Raji (cell line): ENCODE measurements at regions not wholly inside any gene's neighbourhood (a gene's known extent, or its start where the extent isn't known, plus 50 kb on each side); places are given as distances from the start of the nearest gene placed in this dataset.

Source experiments
- POLR2A ChIP-seq: IDR thresholded peaks from 2 replicates; pipeline ENCODE4 v1.6.1; 2011; ENCODE audit warnings: low read depth, low read length, control low read depth; ENCODE audit not compliant: insufficient read depth

DNA sequence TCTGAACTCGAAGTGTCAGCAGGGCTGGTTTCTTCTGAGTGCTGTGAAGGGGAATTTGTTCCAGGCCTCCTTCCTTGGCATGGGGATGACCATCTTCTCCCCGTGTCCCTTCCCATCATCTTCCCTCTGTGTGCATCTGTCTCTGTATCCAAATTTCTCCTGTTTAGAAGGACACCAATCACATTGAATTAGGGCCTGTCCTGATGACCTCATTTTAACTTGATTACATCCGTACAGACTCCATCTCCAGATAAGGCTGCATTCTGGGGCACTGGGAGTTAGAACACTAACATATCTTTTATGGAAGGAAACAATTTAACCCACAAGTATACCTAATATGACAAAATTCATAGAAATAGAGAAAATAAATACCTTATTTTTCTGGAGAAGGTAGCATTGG lies 76.8 kb upstream of the ANKRD1 start:
- no peak for TF ChIP-seq POLR2A

DNA sequence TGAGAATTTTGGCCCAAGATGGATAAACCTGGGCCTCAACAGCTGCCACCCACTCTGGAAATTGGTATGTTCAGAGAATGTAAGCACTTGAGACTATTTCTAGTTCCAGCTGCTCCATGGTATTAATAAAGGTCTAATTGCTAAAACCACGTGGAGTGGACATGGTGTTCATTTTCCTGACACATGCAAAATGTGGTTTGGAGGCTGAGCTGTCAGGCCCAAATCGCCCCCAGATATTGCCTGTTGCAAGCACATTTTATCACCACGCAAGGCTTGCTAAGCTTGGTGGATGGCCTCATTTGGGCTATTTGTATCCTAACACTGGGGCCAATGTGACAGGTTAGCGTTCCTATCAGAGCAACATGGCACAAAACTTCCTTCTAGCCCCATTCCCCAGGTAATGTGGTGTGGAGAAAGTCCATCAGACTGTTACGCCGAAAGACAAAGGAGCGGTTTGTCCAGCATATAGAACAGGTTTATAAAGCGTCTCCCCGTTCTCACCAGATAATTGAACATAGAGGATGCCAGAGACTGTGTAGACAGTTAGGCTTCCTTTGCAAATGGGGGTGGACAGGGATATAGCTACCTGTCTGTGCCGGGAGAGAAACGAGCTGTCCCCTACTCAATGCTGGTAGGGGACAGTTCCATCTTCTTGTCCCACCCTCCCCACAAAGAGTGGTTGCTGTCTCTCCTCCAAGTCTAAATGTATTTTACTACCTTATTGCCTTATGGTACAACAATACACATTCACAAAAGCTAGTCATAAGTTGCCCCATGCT lies 78.0 kb upstream of the ANKRD1 start:
- TF ChIP-seq POLR2A, result no peak

DNA sequence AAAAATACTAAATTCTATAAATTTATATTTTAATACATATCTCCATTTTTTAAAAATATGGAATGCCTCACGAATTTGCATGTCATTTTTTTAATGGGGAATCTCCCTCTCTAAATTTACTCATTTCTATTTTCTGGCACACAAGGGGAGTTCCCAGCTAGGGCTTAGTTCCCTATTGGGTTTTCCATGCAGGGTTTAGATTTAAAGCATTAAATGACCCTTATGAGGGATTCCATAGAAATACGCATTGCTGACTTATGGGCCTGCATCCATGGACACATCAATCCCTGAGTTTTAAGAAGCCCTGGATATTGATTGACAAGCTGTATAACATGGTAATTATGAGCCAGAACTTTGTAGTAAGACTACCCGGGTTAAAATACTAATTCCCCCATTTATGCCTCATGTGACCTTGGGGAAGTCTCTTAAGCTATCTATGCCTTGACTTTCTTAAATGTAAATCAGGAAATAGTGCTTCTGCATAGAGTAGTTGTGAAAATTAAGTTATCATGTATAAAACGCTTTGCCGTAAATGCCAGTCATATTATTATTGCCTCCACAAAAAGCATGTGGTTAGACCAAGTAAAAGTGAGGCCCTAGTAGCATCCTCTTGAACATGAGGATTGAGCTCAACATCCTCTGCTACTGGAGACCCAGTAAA lies 78.8 kb upstream of the ANKRD1 start:
- TF ChIP-seq POLR2A, result no peak

DNA sequence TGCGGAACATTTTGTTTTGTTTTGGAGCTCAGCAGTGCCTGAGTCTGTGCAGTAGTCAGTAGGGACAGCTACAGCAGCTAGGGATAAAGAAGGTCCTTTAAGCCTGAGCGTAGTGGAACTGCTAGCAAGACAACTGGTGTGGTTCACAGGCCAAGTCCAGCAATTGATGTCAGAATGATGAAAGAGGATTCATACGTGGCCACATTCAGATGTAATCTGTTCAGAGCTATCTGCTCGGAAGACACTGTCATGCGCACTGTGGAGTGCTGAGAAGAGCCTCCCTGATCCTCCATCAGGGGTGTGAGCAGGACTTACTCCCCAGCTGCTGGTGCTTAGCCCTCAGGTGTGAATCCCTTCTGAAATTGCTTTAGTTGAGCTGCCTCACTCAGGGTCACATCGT lies 79.6 kb upstream of the ANKRD1 start:
- TF ChIP-seq POLR2A, result no peak

DNA sequence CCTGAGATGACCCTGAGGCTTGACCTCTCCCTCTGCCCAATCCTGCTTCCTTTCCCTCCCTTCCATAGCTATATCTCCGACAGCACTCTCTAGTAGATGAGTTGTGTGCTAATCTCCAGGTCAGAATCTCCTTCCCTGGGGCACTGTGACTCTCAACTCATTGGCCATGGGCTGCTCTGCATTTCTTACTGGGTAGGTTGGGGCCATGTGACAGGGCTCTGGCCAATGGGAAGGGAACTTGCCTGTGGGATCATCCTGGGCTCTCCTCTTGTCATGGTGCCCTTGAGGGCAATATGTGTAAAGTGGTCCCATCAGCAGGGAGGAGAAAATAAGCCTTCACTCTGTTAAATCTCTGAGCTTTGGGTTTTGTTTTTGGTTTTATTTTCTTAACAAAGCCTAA lies 80.1 kb upstream of the ANKRD1 start:
- TF ChIP-seq POLR2A, result no peak

DNA sequence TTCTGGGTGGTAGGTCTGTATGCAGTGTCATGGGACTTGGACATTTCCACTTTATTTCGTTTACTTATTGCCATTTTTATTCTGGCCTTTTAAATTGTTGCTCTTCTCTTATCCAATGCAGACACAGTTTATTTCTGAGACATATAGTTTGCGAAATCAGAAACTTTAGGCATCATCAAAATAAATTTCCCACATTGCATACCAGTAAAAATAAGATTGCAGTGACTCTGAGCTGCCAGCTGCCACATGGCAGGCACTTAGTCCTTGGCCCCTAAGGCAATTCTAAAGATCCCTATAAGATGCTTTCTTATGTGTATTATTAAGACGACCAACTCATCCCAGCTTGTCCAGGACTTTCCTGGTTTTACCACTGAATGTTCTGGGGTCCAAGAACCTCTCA lies 81.8 kb upstream of the ANKRD1 start:
- no peak for TF ChIP-seq POLR2A

DNA sequence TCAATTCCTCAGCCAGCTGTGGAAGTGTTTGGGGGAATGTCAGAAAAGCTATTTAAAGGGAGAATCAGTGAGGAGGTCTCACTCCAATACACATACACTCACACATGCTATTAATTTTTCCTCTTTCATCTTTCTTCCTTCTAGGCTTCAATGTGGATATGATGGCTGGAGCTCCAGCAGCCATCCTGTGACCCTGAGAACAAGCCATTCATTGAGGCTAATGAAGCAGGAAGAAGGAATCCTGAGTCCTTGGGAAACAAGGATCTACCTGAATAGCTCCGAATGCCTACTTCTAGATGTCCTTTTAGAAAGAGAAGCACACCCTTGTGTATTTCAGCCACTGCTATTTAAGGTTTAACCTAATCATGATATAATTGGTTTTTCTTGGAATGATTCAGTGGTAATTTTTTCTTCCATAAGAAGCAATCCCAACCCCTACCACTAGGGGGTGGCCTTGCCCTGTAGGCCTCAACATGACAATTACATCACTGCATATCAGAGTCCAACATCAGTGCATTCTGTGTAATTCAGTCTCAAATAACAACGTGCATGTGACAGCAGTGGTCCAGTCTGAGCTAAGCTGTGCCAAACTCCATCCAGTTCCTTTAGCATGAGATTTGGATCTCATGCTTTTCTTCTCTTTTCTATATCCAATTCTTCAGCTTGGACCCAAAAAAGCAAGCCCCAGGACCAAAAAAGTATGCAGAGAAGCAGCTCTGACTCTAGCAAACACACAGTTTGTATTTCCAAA lies 85.3 kb upstream of the ANKRD1 start:
- TF ChIP-seq POLR2A, result peak; percentile 47; the same call in 1 of the 2 replicates

DNA sequence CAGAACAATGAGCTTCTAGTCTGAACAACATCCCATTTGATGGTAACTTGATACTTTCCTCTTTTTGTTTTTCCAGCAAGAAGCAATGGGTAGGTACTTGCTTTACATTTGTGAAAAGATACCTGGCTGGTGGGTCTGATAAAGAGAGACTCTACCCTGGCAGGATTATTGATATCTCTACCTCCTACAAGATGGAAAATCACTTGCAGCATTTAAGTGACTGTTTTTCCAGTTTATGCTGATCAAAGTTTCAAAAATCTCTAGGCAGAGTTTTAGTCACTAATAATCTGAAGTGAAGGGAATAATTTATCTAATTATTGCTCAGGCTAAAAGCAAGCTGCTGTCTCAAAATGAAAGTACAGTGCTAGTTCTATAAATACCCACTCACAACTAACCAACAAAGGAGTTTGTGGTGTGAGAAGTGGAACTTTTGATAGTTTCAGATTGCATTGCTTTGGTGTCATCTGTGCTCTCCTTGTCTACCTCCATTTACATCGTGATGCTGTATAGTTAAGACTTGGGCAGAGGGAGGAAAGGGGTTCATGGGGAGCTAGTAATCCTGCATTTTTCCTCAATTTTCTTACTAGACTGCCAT lies 86.0 kb upstream of the ANKRD1 start:
- no peak; the same call in 1 of the 2 replicates for TF ChIP-seq POLR2A

DNA sequence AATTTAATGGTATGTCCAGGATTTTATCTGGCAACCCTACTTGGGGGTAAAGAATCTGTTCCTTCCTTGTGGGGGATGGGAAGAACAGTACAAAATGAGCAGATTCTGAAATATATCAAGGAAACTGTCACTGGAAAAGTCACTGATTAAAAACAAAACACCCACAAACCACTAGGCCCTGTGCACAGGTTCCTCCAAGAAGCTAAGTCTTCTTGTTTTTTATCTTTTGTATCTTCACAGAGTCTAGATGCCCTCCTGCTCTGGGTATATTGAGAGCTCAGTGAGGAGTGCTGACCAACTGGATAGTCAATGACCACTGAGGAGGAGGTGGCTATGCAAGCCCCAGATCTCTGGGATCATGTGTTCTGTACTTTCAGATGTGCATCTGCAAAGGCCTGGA lies 86.8 kb upstream of the ANKRD1 start:
- no peak for TF ChIP-seq POLR2A

DNA sequence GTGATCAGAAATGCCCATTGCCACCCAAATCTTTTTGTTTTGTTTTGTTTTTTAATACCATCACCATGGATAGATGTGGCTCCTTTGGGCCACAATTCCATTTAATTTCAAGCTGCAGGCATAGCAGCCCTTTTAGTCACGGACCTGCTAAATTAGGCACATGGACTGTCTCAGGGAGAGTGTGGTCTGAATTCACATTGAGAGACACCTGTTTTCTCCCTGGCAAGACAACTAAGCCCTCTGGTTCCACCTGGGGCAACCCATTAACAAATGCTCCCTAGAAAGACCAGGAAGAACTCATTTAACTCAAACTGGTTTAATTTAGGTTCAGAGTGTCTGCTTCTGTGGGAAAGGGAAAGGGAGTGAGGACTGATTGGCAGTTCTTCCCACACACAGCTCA lies 88.2 kb upstream of the ANKRD1 start:
- no peak for TF ChIP-seq POLR2A

DNA sequence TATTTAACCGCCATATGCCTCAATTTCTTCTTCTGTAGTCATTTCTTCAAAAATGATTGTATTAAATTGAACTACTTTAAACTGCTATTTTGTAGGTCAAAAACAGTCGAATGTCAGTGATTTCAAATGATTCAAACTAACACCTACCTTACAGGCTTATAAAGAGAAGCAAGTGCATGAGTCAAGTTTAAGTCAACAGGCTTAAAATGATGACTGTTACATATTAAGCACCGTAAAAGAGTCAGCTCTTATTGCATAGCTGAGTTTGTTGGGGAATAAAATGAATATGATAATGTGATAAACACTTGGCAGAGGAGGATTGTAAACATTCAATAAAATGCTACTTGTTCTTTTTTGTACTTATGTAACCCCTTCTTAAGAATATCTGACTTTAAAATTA lies 90.1 kb upstream of the ANKRD1 start:
- no peak for TF ChIP-seq POLR2A

DNA sequence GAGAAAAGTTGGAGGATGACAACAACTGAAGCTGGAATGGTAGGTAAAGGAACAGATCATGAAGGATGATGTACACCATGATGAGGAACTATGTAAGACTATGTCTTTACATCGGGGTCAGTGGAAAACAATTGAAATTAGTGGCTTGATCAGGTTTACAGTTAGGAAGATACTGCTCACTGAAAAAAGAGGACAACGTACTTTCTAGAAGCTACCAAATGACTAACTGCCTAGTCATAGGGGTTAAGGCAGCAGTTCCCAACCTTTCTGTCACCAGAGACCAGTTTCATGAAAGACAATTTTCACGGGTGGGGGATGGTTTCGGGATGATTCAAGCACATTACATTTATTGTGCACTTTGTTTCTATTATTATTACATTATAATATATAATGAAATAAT lies 91.6 kb upstream of the ANKRD1 start:
- no peak for TF ChIP-seq POLR2A

DNA sequence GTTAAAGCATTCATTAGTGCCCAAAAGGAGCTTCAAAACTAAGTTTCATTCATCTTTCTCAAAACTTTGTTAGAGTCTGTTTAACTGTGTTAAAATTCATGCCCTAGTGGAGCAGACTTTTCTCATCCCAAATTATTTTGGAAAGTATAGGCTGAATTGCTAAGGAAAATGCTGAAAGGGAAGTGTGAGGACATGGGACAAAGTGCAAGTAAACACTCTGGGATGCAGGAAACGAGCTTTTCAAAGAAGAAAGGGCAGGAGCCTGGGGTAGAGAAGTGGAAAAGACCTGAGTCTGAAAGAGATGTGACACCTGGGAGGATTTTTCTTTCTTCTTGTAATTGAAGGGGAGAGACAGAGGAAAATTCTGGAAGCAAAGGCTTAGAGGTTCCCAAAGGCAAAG lies 93.1 kb upstream of the ANKRD1 start:
- TF ChIP-seq POLR2A, result no peak

DNA sequence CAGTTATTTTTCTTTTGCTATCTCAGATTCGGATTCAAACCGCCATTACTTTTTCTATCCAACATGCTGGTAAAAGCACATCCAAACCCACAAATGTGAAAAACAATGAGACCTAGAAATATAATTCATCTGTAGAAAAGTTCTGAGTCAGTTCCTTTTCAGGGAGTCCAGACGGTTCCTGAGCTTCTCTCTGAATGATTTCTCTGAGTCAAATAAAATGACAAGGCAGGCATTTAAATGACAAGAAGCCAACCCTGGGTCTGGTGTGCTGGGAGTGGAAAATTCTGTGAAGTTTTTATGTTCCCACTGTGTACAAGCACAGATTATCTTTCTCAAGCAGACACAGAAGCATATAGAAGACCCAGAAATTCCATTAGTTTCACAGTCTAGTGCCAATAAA lies 96.3 kb upstream of the ANKRD1 start:
- no peak for TF ChIP-seq POLR2A

DNA sequence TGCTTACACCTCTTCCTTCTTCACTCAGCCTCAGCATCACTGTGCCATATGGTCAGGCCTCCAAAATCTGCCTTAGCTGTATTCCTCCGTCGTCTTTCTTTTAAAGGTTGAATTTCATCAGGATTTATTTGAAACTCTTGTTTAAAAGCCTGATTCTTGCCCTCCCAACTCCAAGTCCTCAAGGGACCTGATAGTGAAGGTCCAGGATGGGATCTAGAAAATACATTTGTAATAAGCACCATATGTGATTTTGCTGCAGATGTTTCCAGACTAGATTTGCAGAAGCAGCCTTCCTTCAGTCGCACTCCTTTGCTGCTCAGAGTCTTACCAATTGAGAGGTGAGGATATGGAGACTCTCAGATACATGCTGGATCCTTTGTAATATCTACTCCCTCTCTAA lies 101.0 kb upstream of the ANKRD1 start:
- no peak for TF ChIP-seq POLR2A

DNA sequence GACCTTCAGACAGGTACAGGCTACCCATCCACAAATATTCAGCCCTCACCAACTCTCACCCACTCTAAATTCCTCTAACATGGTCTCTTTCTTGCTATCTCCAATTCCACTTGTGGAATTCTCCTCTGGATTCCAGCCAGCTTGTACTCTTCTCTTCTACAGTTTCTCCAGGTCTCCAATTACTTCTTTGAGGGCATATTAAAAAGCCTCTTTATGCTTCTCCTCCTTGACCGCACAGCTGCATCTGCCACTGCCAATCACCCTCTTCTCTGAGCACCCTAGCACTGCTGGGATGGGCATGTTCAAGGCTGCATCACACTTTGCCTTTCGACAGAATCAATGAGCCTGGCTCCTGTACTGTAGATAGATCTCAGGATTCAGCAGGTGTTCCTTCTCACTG lies 101.5 kb upstream of the ANKRD1 start:
- no peak for TF ChIP-seq POLR2A
